Medulla oblongata (tissue), 1 donor: ENCODE measurements at regions not wholly inside any gene's neighbourhood (a gene's known extent, or its start where the extent isn't known, plus 50 kb on each side); places are given as distances from the start of the nearest gene placed in this dataset.
A peak's percentile ranks its signal among the peaks of the same experiment; 100 is the strongest.
"Not testable (repeated sequence)": the region's sequence is repeated elsewhere in the genome, so short reads cannot be mapped to it uniquely, and the experiment has no call there.

Experiments used
- DNase-seq: peaks from one replicate; pipeline ENCODE4 v3.0.0-alpha.2; 2015; ENCODE audit errors: extremely low spot score

DNA sequence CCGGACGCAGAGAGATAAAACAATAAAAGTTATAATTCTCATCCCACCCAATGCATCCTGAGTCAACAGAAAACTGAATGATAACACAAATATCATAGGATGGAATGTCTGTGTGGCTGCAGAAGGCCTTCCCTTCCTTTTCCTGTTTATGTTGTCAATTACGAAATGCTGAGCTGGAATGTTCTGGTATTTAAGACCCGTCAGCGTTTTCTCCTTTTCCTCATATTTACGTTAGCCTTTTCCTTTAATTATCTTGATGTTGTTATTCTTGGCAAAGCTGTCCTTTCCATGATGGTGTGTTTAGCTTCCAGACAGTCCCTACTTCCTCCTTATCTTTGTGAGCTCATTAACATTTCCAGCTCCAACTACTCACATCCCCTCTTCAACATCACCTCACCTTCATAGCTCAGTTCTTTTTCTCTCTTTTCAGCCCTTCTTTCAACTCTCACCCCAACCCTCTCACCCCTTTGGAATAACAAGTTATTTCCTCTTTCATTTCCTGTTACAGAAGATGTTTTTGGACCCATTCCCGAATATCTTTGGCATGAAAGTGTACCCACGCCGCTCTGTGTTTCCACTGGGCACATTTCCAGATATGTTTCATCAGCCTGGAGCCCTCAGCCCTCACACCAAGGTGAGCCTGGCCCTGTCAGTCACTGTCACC, 221.6 kb downstream of the NR2F1-AS1 start:
- DNase-seq: no peak

DNA sequence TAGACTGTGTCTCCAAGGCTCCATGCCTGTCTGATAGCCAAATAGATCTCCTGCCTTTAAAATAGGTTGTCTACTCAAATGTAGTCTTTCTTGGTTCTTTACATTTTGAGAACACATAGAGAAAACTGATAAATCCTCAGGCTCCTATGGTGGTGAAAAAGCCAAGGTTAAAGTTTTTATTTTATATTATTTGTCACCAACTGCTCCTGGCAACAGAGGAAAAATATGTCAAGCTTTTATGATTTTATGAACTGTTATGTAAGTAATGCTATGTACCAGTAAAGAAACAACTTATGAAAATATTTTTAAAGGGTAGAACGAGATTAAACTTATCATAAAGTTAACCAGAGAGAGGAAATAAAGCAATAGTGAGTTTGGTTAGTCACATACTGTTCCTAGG, 222.8 kb downstream of the NR2F1-AS1 start:
- no peak for DNase-seq

DNA sequence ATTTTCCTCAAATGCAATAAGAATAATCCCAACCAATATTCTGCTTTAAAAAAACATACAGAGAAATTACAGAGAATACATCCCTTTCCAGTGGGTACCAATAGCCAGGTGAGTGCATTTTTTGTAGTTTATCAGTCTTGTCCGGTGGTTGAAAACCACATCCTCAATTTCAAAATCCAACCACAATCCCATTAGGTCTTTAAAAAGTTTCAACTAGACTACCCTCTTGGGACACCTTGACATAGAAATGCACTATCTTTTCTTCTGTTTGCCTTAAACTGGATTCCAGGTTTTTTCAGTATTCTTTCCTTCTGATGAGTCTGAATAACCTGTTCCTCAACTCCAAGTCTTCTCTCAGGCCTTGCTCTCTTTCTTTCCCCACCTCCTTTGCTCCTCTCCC, 223.3 kb downstream of the NR2F1-AS1 start:
- no peak for DNase-seq

DNA sequence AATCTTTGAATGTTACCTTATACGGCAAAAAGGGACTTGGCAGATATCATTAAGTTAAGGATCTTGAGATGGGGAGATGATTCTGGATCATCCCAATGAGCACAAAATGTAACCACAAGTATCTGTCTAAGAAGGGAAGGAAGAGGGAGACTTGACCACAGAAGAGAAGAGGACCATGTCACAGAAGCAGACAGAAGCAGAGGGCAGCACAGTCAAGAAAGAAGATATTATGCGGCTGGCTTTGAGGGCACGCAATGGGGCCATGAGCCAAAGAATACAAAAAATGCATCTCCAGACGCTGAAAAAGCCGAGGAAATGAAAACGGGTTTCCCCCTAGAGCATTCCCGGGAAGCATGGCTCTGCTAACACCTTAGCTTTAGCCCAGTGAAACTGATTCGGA, 225.3 kb downstream of the NR2F1-AS1 start:
- no peak for DNase-seq

DNA sequence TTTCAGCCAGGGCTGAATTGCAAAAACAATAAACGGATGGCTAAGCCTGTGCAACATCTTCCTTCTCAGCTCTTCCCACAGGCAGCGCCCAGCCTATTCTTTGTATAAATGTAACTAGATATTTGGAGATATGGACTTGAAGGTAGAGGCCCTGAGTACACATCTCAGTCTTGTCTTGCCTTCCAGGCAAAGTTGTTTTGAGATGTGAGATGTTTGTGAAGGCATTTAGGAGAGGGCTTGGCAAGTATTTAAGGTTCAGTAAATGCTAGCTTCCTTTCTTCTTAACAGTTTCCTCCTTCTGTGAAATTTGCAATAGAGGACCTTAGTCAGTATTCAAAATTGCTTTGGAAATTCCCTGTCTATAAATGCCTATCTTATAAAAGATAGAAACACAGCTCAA, 228.8 kb downstream of the NR2F1-AS1 start:
- DNase-seq: no peak

DNA sequence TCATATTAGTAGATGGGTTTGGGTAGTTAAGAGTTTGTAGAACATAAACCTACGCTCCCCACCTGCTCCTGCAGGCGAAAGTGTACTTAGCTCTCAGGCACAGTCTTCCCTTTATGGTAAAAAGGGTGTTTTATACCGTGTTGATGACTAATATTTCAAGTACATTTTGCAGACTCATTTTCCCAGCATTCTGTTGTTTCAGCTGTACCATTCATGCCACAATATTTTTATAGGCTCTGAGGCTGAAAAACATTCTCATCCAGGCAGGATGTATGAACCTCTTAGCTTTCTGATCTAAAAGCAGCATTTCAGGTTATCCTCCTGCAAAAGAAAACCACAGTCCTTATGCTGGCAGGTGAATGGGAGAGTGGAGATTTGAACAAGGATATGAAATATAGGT, 231.4 kb downstream of the NR2F1-AS1 start:
- DNase-seq: no peak

DNA sequence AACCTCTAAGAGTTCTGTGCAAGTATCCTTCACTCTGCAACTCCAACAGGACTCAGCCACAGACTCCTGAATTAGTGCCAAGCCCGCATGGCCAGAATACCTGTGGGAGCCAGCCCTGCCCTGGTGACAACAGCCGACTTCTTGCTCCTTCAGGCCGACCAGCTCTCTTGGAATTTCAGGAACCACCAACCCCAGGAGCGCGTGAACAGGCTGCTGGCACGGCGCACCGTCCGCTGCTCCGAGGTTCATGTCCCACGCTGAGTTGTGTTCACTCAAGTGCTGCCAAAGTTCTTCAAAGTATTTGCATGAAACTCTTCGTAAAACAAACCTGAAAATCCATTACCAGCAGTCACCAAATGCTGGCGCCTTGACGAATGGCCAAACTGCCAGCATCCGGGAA, 232.8 kb downstream of the NR2F1-AS1 start:
- DNase-seq: no peak

DNA sequence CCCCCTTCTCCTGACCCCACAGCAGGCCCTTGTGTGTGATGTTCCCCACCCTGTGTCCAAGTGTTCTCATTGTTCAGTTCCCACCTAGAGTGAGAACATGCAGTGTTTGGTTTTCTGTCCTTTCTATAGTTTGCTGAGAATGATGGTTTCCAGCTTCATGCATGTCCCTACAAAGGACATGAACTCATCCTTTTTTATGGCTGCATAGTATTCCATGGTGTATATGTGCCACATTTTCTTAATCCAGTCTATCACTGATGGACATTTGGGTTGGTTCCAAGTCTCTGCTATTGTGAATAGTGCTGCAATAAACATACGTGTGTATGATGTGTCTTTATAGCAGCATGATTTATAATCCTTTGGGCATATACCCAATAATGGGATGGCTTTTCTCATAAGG, 234.2 kb downstream of the NR2F1-AS1 start:
- DNase-seq: not testable (repeated sequence)

DNA sequence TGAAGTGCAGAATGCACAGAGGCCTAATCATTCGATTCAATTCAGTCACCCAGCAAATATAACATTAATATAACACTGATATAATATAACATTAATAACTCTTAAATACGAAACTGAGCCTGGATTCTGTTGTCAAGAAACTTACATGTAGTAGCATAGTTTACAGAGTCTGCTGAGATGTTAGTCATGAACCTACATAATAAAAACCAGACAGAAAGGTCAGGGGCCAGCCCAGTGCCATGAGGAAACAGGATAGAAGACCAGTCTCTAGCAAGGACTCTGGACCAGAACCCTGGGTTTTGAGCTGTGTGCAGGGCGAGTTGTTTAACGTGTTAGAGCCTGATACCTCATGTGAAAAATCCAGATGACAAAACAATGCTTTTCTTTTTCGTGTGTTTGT, 234.7 kb downstream of the NR2F1-AS1 start:
- no peak for DNase-seq

DNA sequence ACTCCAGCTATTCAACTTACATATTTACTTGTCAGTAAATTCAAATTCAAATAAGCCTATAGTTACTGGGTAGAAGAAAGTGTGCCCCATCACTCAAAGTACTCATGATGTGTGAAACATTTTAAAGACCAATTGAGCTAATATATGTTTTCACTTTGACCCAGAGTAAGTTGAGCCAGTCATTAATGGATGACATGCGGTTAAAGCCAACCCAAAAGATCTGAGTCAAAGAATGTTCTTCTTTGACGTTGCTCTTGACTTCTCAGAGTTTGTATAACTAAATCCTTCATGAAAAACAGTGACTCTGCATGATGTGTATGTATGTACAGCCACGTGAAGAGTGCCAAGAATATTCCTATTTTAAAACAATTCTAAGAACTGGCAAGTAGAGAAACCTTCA, 237.4 kb downstream of the NR2F1-AS1 start:
- no peak for DNase-seq

DNA sequence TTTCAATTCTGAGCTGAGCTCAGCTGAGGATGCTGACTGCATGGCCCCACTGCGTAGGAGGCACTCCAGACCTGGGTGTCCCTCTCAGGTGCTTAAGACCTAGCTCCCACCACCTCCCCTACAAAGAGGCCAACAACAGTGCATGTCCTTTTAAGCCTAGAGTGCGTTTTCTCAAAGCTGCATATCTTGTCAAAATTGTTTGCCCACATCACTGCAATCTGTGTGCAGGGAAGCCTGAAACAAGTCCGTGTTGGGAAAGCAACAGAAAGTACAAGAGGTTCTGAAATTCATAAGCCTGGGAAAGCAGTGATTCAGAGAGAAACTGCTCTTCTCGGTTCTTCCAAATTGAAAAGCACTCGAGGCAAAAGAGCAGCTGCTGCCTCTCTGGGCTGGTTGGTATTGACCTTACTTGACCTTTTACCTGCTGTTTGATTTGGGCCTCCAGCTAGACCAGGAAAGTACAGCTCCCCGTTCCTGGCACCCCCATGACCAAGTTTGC, 238.4 kb downstream of the NR2F1-AS1 start:
- no peak for DNase-seq

DNA sequence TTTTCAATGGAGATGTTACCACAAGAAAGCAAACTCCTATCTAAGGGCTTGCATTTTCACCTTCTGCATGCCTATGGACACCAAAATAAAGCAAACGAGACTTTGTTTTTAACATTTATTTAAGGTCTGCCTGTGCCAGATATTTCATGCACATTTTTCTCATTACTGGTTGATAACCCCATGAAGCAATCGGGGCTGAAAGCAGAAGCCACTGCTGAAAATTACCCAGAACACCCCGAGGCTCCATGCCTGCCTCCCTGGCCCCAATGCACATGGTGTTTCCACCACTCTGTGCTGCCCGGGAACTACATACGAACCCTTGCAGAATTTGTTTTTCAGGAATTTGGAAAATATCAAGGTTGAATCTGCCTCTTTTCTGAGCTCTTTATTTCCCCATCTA, 240.1 kb downstream of the NR2F1-AS1 start:
- DNase-seq: no peak

DNA sequence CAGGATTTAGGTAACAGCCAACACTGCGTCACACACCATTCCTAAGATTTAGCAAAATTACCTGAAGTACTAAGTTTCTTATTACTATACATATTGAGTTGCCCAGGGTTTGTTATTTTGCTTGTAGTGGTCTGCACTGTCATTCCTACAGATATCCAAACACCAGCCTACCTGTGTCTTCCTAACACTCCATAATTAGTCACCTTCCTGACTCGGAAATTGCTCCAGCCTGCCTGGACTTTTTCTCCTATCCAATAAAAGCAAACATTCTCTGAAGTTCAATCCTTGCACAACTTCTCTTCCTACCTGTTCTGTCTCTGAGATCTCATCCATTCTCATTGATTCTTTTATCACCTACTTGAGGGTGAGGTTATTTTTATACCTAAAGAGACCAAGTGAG, 243.9 kb downstream of the NR2F1-AS1 start:
- no peak for DNase-seq

DNA sequence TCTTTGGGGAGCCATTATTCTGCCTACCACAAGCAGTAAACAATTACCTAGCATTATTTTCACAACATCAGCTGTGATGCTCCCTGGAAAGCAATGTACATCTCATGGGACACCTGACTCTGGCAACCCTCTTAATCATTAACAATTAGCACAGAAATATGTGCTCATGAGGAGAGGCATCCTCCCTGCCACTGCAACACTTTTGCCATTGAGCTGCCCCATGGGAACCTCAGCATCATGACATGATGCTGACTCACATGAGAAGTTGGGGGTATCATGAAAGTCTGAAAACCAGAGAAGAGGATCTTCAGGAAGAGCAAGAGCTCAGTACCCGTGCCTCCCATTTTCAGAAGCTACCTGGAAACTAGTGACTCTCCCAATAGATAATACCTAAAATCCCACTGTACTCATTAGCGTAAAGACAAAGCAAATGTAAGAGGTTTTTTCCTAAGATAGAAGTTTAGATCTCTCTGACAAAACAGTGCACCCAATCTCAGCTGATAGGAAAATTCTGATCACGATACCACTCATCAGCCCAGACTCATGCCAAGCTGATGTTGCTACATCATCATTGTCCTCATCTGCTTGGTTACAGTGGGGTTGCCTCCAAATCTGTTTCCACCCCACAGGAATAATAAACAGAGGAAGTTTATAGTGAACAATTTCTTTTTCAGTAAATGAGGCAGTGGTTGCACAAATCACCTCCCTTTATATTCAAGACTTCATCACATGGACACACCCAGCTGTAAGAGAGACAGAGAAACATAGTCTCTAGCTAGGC, 244.5 kb downstream of the NR2F1-AS1 start:
- no peak for DNase-seq

DNA sequence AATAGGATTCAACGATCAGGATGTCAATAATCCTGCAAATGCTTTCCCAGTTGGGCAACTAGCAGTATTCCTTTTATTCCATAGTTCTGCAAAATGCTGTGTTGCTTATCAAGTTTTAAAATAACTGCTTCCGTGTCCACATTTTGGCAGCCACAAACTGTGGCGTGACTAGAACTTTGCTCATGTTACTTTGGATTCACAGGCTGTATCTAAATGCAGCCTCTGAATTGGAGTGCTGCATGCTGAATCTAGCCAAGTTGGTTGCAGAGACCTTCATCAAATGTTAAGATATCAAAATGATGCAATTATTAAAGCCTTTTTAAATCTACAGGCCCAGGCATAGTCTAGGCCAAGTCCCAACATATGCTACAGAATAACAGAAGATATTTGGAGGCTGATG, 249.2 kb downstream of the NR2F1-AS1 start:
- no peak for DNase-seq

DNA sequence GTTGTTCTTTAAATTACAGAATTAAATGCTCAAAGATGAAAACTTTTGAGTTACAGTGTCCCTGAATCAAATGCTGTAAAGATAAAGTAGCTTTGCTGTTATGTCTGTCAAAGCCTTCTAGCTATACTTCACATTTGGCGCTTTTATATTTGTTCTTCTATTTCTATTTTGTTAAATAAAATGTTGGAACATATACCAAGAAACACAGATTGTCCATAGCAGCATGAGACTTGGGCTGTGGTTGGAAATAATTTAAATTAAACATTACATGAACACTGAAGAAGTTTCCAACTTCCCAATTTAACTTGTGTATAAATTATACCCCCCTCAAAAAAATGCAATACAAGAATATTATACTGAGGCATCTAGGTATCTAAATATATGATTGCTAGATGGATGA, 249.8 kb downstream of the NR2F1-AS1 start:
- no peak for DNase-seq

DNA sequence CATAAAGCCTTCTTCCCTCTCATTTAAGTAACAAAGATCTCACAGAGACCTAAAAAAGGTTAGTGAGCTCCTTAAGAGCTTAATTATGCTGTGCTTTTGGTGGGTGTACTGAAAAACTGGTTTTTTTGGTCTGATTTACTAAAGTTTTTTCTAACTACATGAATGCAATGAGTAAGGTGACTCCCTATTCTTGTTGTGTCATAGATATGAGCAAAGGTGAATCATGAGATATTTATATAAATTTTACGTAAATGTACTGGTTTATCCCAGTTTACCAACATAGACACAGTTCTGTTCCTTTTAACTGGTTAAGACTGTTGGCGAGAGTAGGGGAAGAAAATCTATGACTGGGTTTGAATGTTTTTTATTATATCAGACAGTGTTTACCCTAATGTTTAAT, 250.5 kb downstream of the NR2F1-AS1 start:
- DNase-seq: no peak

DNA sequence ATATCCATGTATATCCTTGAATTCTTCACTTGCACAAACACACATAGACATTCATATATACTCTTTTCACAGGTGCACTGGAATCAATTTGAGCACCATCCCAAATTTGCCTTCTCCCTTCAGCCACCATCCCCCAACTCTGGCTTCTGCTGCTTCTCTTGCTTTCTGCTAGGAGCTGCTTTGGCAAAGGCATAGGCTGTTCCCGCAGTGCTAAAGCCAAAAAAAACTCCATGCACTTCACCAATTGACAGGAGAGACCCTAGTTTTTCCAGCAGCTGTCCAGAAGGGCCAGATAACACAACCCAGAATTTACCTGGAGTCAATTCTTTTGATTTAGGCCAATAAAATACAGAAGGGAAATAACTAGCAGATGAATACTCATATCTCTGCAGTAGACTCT, 251.3 kb downstream of the NR2F1-AS1 start:
- peak; percentile 15 for DNase-seq

DNA sequence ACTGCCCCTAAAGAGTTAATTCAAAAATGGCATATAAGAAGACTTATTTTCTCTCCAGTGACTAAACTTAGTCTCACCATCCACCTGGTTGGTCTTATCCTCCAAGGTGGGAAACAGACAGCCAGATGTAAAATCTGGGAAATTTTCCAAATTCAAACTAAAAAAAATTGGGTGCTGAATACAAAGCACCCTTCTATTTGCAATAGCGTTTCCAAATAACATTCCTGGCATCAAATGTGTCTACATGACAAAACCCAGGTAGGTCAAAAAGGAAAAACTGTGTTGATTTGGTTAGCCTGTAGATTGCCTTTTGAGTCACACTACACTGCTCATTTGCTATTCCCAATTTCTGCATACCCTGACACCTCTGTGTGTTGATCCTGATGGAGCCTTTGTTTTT, 252.2 kb downstream of the NR2F1-AS1 start:
- no peak for DNase-seq

DNA sequence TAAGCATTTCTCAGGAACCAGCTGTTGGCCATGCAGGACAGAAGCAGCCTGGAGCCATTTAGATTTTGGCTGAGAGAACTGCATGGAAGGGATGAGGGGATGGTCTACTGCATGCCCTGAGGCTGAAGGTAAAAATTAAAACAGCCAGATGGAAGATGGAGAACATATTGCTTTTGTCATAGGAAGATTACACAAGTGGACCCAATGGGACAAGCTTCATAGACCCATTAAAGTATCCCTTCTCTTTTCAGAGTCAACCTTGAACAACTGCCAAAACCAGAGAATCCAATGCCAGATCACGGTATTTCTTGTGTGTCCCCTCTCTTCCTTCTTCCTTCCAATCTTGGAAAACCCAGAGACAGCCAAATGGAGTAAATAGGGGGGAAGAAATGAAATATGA, 253.4 kb downstream of the NR2F1-AS1 start:
- DNase-seq: no peak

DNA sequence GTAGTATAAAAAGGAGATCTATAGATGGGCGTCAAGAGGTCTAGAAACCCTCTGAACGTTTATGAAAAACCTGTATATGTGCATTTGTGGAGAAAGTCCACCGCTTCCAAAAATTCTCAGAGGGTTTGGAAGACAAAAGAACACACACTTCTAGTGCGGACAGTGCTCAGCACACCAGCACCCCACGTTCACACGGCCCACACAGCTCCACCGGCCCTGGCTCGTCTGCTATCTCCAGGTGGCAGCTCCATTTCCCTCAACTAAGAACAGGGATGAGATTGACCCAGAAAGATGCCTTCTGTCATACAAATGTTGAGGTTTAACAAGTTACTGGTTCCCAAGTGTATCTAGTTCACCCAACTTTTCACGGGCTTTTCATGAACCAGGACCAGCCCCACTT, 255.1 kb downstream of the NR2F1-AS1 start:
- no peak for DNase-seq

DNA sequence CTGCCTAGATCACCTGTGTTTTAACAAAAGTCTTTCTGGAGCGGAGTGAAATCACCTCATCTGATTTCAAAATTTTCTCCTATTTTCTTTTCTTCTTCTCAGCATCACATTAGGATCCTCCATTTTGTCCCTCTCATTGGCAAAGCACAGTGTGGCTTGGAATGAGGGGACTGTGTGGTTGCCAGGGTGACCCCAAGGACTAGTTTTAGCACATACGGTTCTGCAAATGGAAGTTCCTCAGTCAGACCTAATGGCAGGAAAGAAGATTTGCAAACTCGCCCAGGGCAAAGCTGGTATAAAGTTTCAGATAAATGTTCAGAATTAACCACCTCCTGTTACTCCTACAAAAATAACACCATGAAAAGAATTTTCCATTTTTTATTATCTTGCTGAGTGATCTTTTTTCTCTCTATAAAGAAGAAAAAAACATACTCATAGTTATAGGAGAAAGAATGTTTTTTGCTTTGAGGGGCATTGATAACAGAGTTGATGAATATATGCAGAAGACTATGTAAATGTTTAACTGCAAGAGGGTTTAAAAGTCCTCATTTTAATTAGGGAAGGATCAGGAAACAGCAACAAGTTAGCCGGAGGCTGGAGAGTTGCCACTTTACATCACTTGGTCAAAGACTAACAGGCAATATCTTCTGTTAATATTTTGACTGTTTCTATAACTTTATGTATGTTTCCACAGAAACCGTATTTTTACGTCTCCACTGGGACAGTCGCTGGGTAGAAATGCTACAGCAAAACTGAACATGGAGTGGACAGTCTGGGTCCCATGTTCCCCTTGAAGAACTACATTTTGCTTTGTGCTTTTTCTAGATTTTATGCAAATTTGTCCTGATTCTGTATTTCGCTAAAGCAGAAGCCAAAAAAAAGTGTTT, 257.8 kb downstream of the NR2F1-AS1 start:
- DNase-seq: no peak
